ENCODE measurements at regions not wholly inside any gene's neighbourhood (a gene's known extent, or its start where the extent isn't known, plus 50 kb on each side); places are given as distances from the start of the nearest gene placed in this dataset.
"Not testable (repeated sequence)": the region's sequence is repeated elsewhere in the genome, so short reads cannot be mapped to it uniquely, and the experiment has no call there.

- no peak for ATAC-seq
- no peak for DNase-seq
Observed at GRCh38 chr13:89034015-89034414, 1362.8 kb downstream of the SLITRK5 start.

- ATAC-seq (no peak), DNase-seq (no peak)
Observed at GRCh38 chr13:89052699-89053098, 1381.5 kb downstream of the SLITRK5 start.

- DNase-seq, result no peak
- ATAC-seq, result no peak
Observed at GRCh38 chr13:89053418-89053817, 1382.2 kb downstream of the SLITRK5 start.

GRCh38 chr13:89057274-89057673, 1386.1 kb downstream of the SLITRK5 start:
- no peak for ATAC-seq
- no peak for DNase-seq

- DNase-seq, result no peak
Observed at GRCh38 chr13:89057862-89058261, 1386.7 kb downstream of the SLITRK5 start.

GRCh38 chr13:89061821-89062220, 1390.7 kb downstream of the SLITRK5 start:
- no peak for ATAC-seq
- no peak for DNase-seq

More at GRCh38 chr13:89057862-89058261, 1386.7 kb downstream of the SLITRK5 start:
- no peak for ATAC-seq

- ATAC-seq, result no peak
- peak; percentile 9 for DNase-seq
Observed at GRCh38 chr13:89066868-89067466, 1395.8 kb downstream of the SLITRK5 start.

- no peak for ATAC-seq
- DNase-seq, result no peak
Observed at GRCh38 chr13:89072979-89073378, 1401.8 kb downstream of the SLITRK5 start.

- DNase-seq, result no peak
- no peak for ATAC-seq
Observed at GRCh38 chr13:89076622-89077021, 1405.5 kb downstream of the SLITRK5 start.

- DNase-seq, result no peak
- no peak for ATAC-seq
Observed at GRCh38 chr13:89082623-89083022, 1411.5 kb downstream of the SLITRK5 start.

- not testable (repeated sequence) for DNase-seq, ATAC-seq
Observed at GRCh38 chr13:89088107-89088506, 1416.9 kb downstream of the SLITRK5 start.

- no peak for ATAC-seq
- no peak for DNase-seq
Observed at GRCh38 chr13:89097994-89098393, 1426.8 kb downstream of the SLITRK5 start.

- DNase-seq (no peak), ATAC-seq (no peak)
Observed at GRCh38 chr13:89113744-89114143, 1442.6 kb downstream of the SLITRK5 start.

GRCh38 chr13:89115307-89115706, 1444.1 kb downstream of the SLITRK5 start:
- ATAC-seq (no peak), DNase-seq (no peak)

- ATAC-seq (no peak), DNase-seq (no peak)
Observed at GRCh38 chr13:89136678-89137077, 1465.5 kb downstream of the SLITRK5 start.

- no peak for DNase-seq
- ATAC-seq, result no peak
Observed at GRCh38 chr13:89150362-89150761, 1479.2 kb downstream of the SLITRK5 start.

- DNase-seq (no peak), ATAC-seq (no peak)
Observed at GRCh38 chr13:89153941-89154340, 1482.8 kb downstream of the SLITRK5 start.

GRCh38 chr13:89163096-89163495, 1491.9 kb downstream of the SLITRK5 start:
- no peak for DNase-seq
- no peak for ATAC-seq

- no peak for DNase-seq
- no peak for ATAC-seq
Observed at GRCh38 chr13:89165685-89166084, 1494.5 kb downstream of the SLITRK5 start.

- DNase-seq, result no peak
- ATAC-seq, result no peak
Observed at GRCh38 chr13:89169951-89170350, 1498.8 kb downstream of the SLITRK5 start.

GRCh38 chr13:89181041-89181440, 1509.9 kb downstream of the SLITRK5 start:
- DNase-seq (no peak), ATAC-seq (no peak)

GRCh38 chr13:89199138-89199537, 1528.0 kb downstream of the SLITRK5 start:
- no peak for DNase-seq
- no peak for ATAC-seq

GRCh38 chr13:89204435-89204834, 1533.3 kb downstream of the SLITRK5 start:
- DNase-seq (no peak), ATAC-seq (no peak)

GRCh38 chr13:89205856-89206520, 1534.8 kb downstream of the SLITRK5 start:
- no peak for DNase-seq
- ATAC-seq, result no peak

All from stimulated activated naive CD8-positive, alpha-beta T cell treated with anti-CD3 and anti-CD28 coated beads, Interleukin-15, Interleukin-2, amounts not matched to agents 100 U/mL and 50 U/mL, for 24 hours (primary cell).